ENCODE measurements at regions not wholly inside any gene's neighbourhood (a gene's known extent, or its start where the extent isn't known, plus 50 kb on each side); places are given as distances from the start of the nearest gene placed in this dataset.

GRCh38 chr22:42194104-42194851 is 63.7 kb upstream of the CYP2D6 start:
- TF ChIP-seq CTCF (conservative IDR thresholded peaks at IDR 0.05; ENCODE audit: low read depth, low read length): no peak
- no peak for TF ChIP-seq EZH2 (IDR thresholded peaks at IDR 0.05; ENCODE audit: borderline replicate concordance, low read depth, low read length, poor library complexity, severe bottlenecking)
